A172 (cell line): ENCODE measurements at regions not wholly inside any gene's neighbourhood (a gene's known extent, or its start where the extent isn't known, plus 50 kb on each side); places are given as distances from the start of the nearest gene placed in this dataset.

Experiments
- DNase-seq: peaks from one replicate; pipeline ENCODE4 v3.0.0-alpha.2; 2015; ENCODE audit warnings: low spot score

- DNase-seq, result no peak
Measured at GRCh38 chr4:176979416-176979815, 186.7 kb upstream of the VEGFC start.

GRCh38 chr4:176981074-176981473 lies 188.4 kb upstream of the VEGFC start:
- peak; percentile 6 for DNase-seq

GRCh38 chr4:176981551-176981950 lies 188.8 kb upstream of the VEGFC start:
- DNase-seq, result no peak

GRCh38 chr4:176988226-176988625 lies 195.5 kb upstream of the VEGFC start:
- peak; percentile 90 for DNase-seq

- DNase-seq, result no peak
Measured at GRCh38 chr4:176989186-176989585, 196.5 kb upstream of the VEGFC start.

- DNase-seq, result peak; percentile 44
Measured at GRCh38 chr4:176999935-177000543, 207.3 kb upstream of the VEGFC start.

- DNase-seq, result peak; percentile 90
Measured at GRCh38 chr4:177001271-177002175, 208.8 kb upstream of the VEGFC start.

- DNase-seq, result peak; percentile 97
Measured at GRCh38 chr4:177005674-177006230, 213.0 kb upstream of the VEGFC start.

GRCh38 chr4:177006331-177006730 lies 213.6 kb upstream of the VEGFC start:
- DNase-seq, result no peak

GRCh38 chr4:177008071-177008835 lies 215.5 kb upstream of the VEGFC start:
- DNase-seq, result peak; percentile 52

GRCh38 chr4:177008836-177009501 lies 216.2 kb upstream of the VEGFC start:
- DNase-seq, result no peak

- no peak for DNase-seq
Measured at GRCh38 chr4:177010418-177010817, 217.7 kb upstream of the VEGFC start.

- DNase-seq, result no peak
Measured at GRCh38 chr4:177012918-177013545, 220.3 kb upstream of the VEGFC start.

GRCh38 chr4:177016541-177017141 lies 223.9 kb upstream of the VEGFC start:
- DNase-seq, result no peak

- no peak for DNase-seq
Measured at GRCh38 chr4:177023951-177024350, 231.2 kb upstream of the VEGFC start.

GRCh38 chr4:177032341-177032740 lies 239.6 kb upstream of the VEGFC start:
- no peak for DNase-seq

GRCh38 chr4:177033135-177033534 lies 240.4 kb upstream of the VEGFC start:
- no peak for DNase-seq

- no peak for DNase-seq
Measured at GRCh38 chr4:177033632-177034031, 240.9 kb upstream of the VEGFC start.

- no peak for DNase-seq
Measured at GRCh38 chr4:177041356-177041755, 248.6 kb upstream of the VEGFC start.

GRCh38 chr4:177047070-177047850 lies 254.5 kb upstream of the VEGFC start:
- DNase-seq, result peak; percentile 63
